Stimulated activated CD8-positive, alpha-beta memory T cell treated with anti-CD3 and anti-CD28 coated beads, Interleukin-4, amount 100 ng/mL, for 48 hours (primary cell): ENCODE measurements at regions not wholly inside any gene's neighbourhood (a gene's known extent, or its start where the extent isn't known, plus 50 kb on each side); places are given as distances from the start of the nearest gene placed in this dataset.
"Not testable (repeated sequence)": the region's sequence is repeated elsewhere in the genome, so short reads cannot be mapped to it uniquely, and the experiment has no call there.

Experiments
- DNase-seq: peaks from one replicate; pipeline ENCODE4 v3.0.0-alpha.2; 2020

- DNase-seq, result not testable (repeated sequence)
Observed at GRCh38 chr20:30297878-30298595, 959.4 kb upstream of the DEFB115 start.

- DNase-seq, result not testable (repeated sequence)
Observed at GRCh38 chr20:30300220-30300642, 957.2 kb upstream of the DEFB115 start.

- DNase-seq, result not testable (repeated sequence)
Observed at GRCh38 chr20:30302786-30303185, 954.7 kb upstream of the DEFB115 start.

GRCh38 chr20:30309938-30310337 is 947.5 kb upstream of the DEFB115 start:
- not testable (repeated sequence) for DNase-seq

GRCh38 chr20:30310385-30310784 is 947.1 kb upstream of the DEFB115 start:
- not testable (repeated sequence) for DNase-seq

- DNase-seq, result not testable (repeated sequence)
Observed at GRCh38 chr20:30312220-30312619, 945.2 kb upstream of the DEFB115 start.

GRCh38 chr20:30313660-30314059 is 943.8 kb upstream of the DEFB115 start:
- DNase-seq, result not testable (repeated sequence)

GRCh38 chr20:30316063-30316462 is 941.4 kb upstream of the DEFB115 start:
- not testable (repeated sequence) for DNase-seq

GRCh38 chr20:30316532-30317299 is 940.7 kb upstream of the DEFB115 start:
- DNase-seq, result not testable (repeated sequence)

GRCh38 chr20:30333744-30334143 is 923.7 kb upstream of the DEFB115 start:
- DNase-seq, result not testable (repeated sequence)

- DNase-seq, result not testable (repeated sequence)
Observed at GRCh38 chr20:30337556-30337955, 919.9 kb upstream of the DEFB115 start.

GRCh38 chr20:30348932-30349331 is 908.5 kb upstream of the DEFB115 start:
- DNase-seq, result not testable (repeated sequence)

GRCh38 chr20:30356854-30357467 is 900.5 kb upstream of the DEFB115 start:
- not testable (repeated sequence) for DNase-seq

GRCh38 chr20:30361756-30362155 is 895.7 kb upstream of the DEFB115 start:
- DNase-seq, result not testable (repeated sequence)

- DNase-seq, result not testable (repeated sequence)
Observed at GRCh38 chr20:30376430-30376766, 881.1 kb upstream of the DEFB115 start.

GRCh38 chr20:30376767-30377658 is 880.5 kb upstream of the DEFB115 start:
- DNase-seq, result peak; percentile 91

GRCh38 chr20:30378317-30378716 is 879.1 kb upstream of the DEFB115 start:
- not testable (repeated sequence) for DNase-seq

- DNase-seq, result not testable (repeated sequence)
Observed at GRCh38 chr20:30378721-30379120, 878.7 kb upstream of the DEFB115 start.

- DNase-seq, result not testable (repeated sequence)
Observed at GRCh38 chr20:30384841-30385240, 872.6 kb upstream of the DEFB115 start.

GRCh38 chr20:30386099-30386498 is 871.4 kb upstream of the DEFB115 start:
- DNase-seq, result not testable (repeated sequence)

GRCh38 chr20:30387823-30388222 is 869.6 kb upstream of the DEFB115 start:
- DNase-seq, result not testable (repeated sequence)

GRCh38 chr20:30393523-30393922 is 863.9 kb upstream of the DEFB115 start:
- not testable (repeated sequence) for DNase-seq
